H1 (cell line): ENCODE measurements at regions not wholly inside any gene's neighbourhood (a gene's known extent, or its start where the extent isn't known, plus 50 kb on each side); places are given as distances from the start of the nearest gene placed in this dataset.

Experiments
- CTCF ChIA-PET: fragments of 300-600 bp; sonication (Branson Sonifier 250); formaldehyde crosslinking; loops from one replicate; lab custom pipeline; 2021; ENCODE audit not compliant: partially characterized antibody; lab: Charles Lee
- POLR2A ChIA-PET: fragments of 300-600 bp; sonication (Branson Sonifier 250); formaldehyde crosslinking; loops from one replicate; lab custom pipeline; 2021; ENCODE audit warnings: inconsistent platforms; ENCODE audit not compliant: partially characterized antibody; lab: Charles Lee
- DNase-seq, 2 experiments: peaks; one replicate each; pipeline versions ENCODE4 v3.0.0 to v3.0.0-alpha.2; 2010 to 2022; ENCODE audit warnings: low spot score in 2 of 2, low read depth in 1 of 2, mixed read lengths in 1 of 2
- FAIRE-seq: peaks from 2 replicates; lab custom pipeline; 2011; peaks lifted over from hg19 to GRCh38; lab: Jason Lieb, UNC
- H2AFZ ChIP-seq: 2 replicates; pipeline ENCODE4 v1.8.1; 2012; ENCODE audit warnings: low read length, inconsistent platforms
- H2AK5ac ChIP-seq: 2 replicates; pipeline ENCODE4 v1.6.1; 2013; ENCODE audit warnings: low read depth, low read length
- H2BK120ac ChIP-seq: replicated peaks from 2 replicates; pipeline ENCODE3; 2013; ENCODE audit warnings: low read depth, low read length, inconsistent platforms
- H2BK12ac ChIP-seq: 2 replicates; pipeline ENCODE4 v1.6.1; 2013; ENCODE audit warnings: low read depth, low read length
- H2BK15ac ChIP-seq: 2 replicates; pipeline ENCODE4 v1.6.1; 2013; ENCODE audit warnings: low read length
- H2BK20ac ChIP-seq: 2 replicates; pipeline ENCODE4 v1.6.1; 2013; ENCODE audit warnings: low read length
- H2BK5ac ChIP-seq: 2 replicates; pipeline ENCODE4 v1.6.1; 2013; ENCODE audit warnings: low read depth, low read length
- H3K14ac ChIP-seq: 2 replicates; pipeline ENCODE4 v1.6.1; 2013; ENCODE audit warnings: inconsistent platforms; ENCODE audit not compliant: insufficient read length
- H3K18ac ChIP-seq: 2 replicates; pipeline ENCODE4 v1.6.1; 2013; ENCODE audit warnings: low read length; ENCODE audit errors: extremely low read depth
- H3K23ac ChIP-seq: 2 replicates; pipeline ENCODE4 v1.6.1; 2013; ENCODE audit warnings: inconsistent platforms; ENCODE audit not compliant: insufficient read length
- H3K23me2 ChIP-seq: 2 replicates; pipeline ENCODE4 v1.6.1; 2013; ENCODE audit warnings: low read depth, low read length
- H3K27ac ChIP-seq: 2 replicates; pipeline ENCODE4 v1.6.1; 2011; ENCODE audit warnings: low read depth, low read length, inconsistent platforms
- H3K27me3 ChIP-seq, 4 experiments: replicated peaks in 1 of 4; 1 replicate in 1 of 4; 2 replicates in 3 of 4; pipeline versions ENCODE4 v1.6.1 to v1.8.1; 2011 to 2013; ENCODE audit warnings: low read length in 3 of 4, mild to moderate bottlenecking in 3 of 4, inconsistent platforms in 2 of 4, mixed read lengths in 2 of 4, moderate library complexity in 1 of 4; ENCODE audit not compliant: control insufficient read depth in 3 of 4, insufficient read depth in 3 of 4; ENCODE audit errors: extremely low read depth in 1 of 4
- H3K36me3 ChIP-seq, 4 experiments: 2 replicates each; pipeline versions ENCODE4 v1.6.1 to v1.8.1; 2011 to 2013; ENCODE audit warnings: mild to moderate bottlenecking in 4 of 4, low read length in 3 of 4, moderate library complexity in 2 of 4, control low read depth in 1 of 4, inconsistent platforms in 1 of 4; ENCODE audit not compliant: insufficient read depth in 4 of 4, control insufficient read depth in 2 of 4
- H3K4ac ChIP-seq: replicated peaks from 2 replicates; pipeline ENCODE3; 2013; ENCODE audit warnings: low read length, low read depth, mixed read lengths, inconsistent platforms; ENCODE audit not compliant: insufficient read length
- H3K4me1 ChIP-seq, 4 experiments: replicated peaks in 1 of 4; 1 replicate in 1 of 4; 2 replicates in 3 of 4; pipeline versions ENCODE4 v1.6.1 to v1.8.1; 2011 to 2013; ENCODE audit warnings: low read length in 3 of 4, inconsistent platforms in 2 of 4, mixed read lengths in 1 of 4; ENCODE audit not compliant: insufficient read depth in 4 of 4, control insufficient read depth in 3 of 4
- H3K4me2 ChIP-seq, 2 experiments: 2 replicates each; pipeline versions ENCODE4 v1.6.1 to v1.8.1; 2011 to 2013; ENCODE audit warnings: low read depth in 2 of 2, low read length in 2 of 2, control low read depth in 1 of 2, inconsistent platforms in 1 of 2, mild to moderate bottlenecking in 1 of 2; ENCODE audit not compliant: insufficient read depth in 1 of 2
- H3K4me3 ChIP-seq, 4 experiments: fragments of 200-600, 300-600 bp in 1 of 4; sonication (generic), shearing (Covaris generic), sonication (Bioruptor Twin) in 1 of 4; 2 replicates each; pipeline versions ENCODE4 v1.5.1 to v1.8.1; 2011 to 2016; ENCODE audit warnings: low read length in 4 of 4, low read depth in 3 of 4, control low read depth in 2 of 4, inconsistent platforms in 2 of 4, mild to moderate bottlenecking in 2 of 4, mixed read lengths in 1 of 4, moderate library complexity in 1 of 4; ENCODE audit not compliant: insufficient read depth in 2 of 4; ENCODE audit errors: extremely low read depth in 1 of 4
- H3K56ac ChIP-seq: replicated peaks from 2 replicates; pipeline ENCODE3; 2013; ENCODE audit warnings: low read depth, mild to moderate bottlenecking, mixed read lengths, low read length, inconsistent platforms; ENCODE audit not compliant: insufficient read length
- H3K79me1 ChIP-seq: 2 replicates; pipeline ENCODE4 v1.6.1; 2013; ENCODE audit warnings: low read depth, low read length, control low read depth
- H3K79me2 ChIP-seq, 2 experiments: 2 replicates each; pipeline versions ENCODE4 v1.6.1 to v1.8.1; 2012 to 2013; ENCODE audit warnings: low read length in 2 of 2, mild to moderate bottlenecking in 2 of 2, inconsistent platforms in 1 of 2; ENCODE audit not compliant: insufficient read depth in 2 of 2, control insufficient read depth in 1 of 2
- H3K9ac ChIP-seq, 4 experiments: replicated peaks in 1 of 4; 1 replicate in 1 of 4; 2 replicates in 3 of 4; pipeline versions ENCODE4 v1.6.1 to v1.8.1; 2011 to 2013; ENCODE audit warnings: low read depth in 3 of 4, low read length in 3 of 4, control low read depth in 2 of 4, mild to moderate bottlenecking in 2 of 4, moderate library complexity in 2 of 4, inconsistent platforms in 1 of 4; ENCODE audit errors: extremely low read depth in 1 of 4
- H3K9me3 ChIP-seq, 2 experiments: 2 replicates each; pipeline versions ENCODE4 v1.6.1 to v1.8.1; 2012 to 2013; ENCODE audit warnings: mild to moderate bottlenecking in 2 of 2, moderate library complexity in 2 of 2, control low read depth in 1 of 2, inconsistent platforms in 1 of 2, low read depth in 1 of 2, low read length in 1 of 2, mixed read lengths in 1 of 2; ENCODE audit not compliant: insufficient read depth in 2 of 2
- H4K20me1 ChIP-seq, 2 experiments: replicated peaks in 1 of 2; 2 replicates each; pipeline versions ENCODE3 to v1.8.1; 2011 to 2013; ENCODE audit warnings: inconsistent platforms in 2 of 2, low read length in 2 of 2, mild to moderate bottlenecking in 1 of 2; ENCODE audit not compliant: insufficient read depth in 2 of 2, control insufficient read depth in 1 of 2
- H4K5ac ChIP-seq: 2 replicates; pipeline ENCODE4 v1.6.1; 2013; ENCODE audit warnings: low read length, low read depth, mixed read lengths, inconsistent platforms; ENCODE audit not compliant: insufficient read length
- H4K8ac ChIP-seq: 2 replicates; pipeline ENCODE4 v1.8.0; 2013; ENCODE audit warnings: mild to moderate bottlenecking, moderate library complexity, low read length, inconsistent platforms; ENCODE audit not compliant: insufficient read depth; ENCODE audit errors: extremely low read depth
- H4K91ac ChIP-seq: replicated peaks from 2 replicates; pipeline ENCODE3; 2013; ENCODE audit warnings: low read length, mixed read lengths, inconsistent platforms; ENCODE audit not compliant: insufficient read length
- FOSL1 ChIP-seq: IDR thresholded peaks from 2 replicates; pipeline ENCODE4 v1.6.1; 2011; ENCODE audit warnings: mild to moderate bottlenecking, low read depth, low read length, moderate library complexity; ENCODE audit not compliant: insufficient read depth
- GABPA ChIP-seq: IDR thresholded peaks from 2 replicates; pipeline ENCODE4 v1.6.1; 2011; ENCODE audit warnings: mild to moderate bottlenecking, low read length, moderate library complexity, borderline replicate concordance; ENCODE audit not compliant: insufficient read depth
- JUN ChIP-seq: IDR thresholded peaks from 2 replicates; pipeline ENCODE4 v1.6.1; 2011; ENCODE audit warnings: low read depth, mild to moderate bottlenecking, improper control_type of control experiment, low read length
- SIN3A ChIP-seq, 2 experiments: IDR thresholded peaks in 1 of 2; conservative IDR thresholded peaks in 1 of 2; 2 replicates each; pipeline ENCODE4 v1.6.1; 2011 to 2012; ENCODE audit warnings: low read length in 2 of 2, improper control_type of control experiment in 1 of 2, low read depth in 1 of 2, mild to moderate bottlenecking in 1 of 2
- SRF ChIP-seq: IDR thresholded peaks from 2 replicates; pipeline ENCODE4 v1.6.1; 2011; ENCODE audit warnings: mild to moderate bottlenecking, low read depth, low read length, moderate library complexity
- TBP ChIP-seq: IDR thresholded peaks from 2 replicates; pipeline ENCODE4 v1.6.1; 2011; ENCODE audit warnings: low read depth, low read length, improper control_type of control experiment
- WGBS, 2 experiments: shearing (Covaris generic) in 1 of 2; methylation state at CpG; one replicate each; pipeline versions ENCODE4 v1.1.6 to v1.1.7; 2013 to 2015; ENCODE audit warnings: low lambda C conversion rate in 2 of 2, mixed read lengths in 2 of 2, inconsistent platforms in 1 of 2, low coverage in 1 of 2, missing lambda C conversion rate in 1 of 2; ENCODE audit not compliant: insufficient replicate concordance in 2 of 2, insufficient coverage in 1 of 2, insufficient read length in 1 of 2; ENCODE audit errors: extremely low coverage in 1 of 2, missing lambda C conversion rate in 1 of 2; 5-methylcytosine and 5-hydroxymethylcytosine counted together
- TF ChIP-seq, protein P1 (sequence below): IDR thresholded peaks from 2 replicates; pipeline ENCODE4 v1.6.1; 2011; ENCODE audit warnings: low read depth, mild to moderate bottlenecking, low read length; ENCODE audit not compliant: insufficient read depth

DNA sequence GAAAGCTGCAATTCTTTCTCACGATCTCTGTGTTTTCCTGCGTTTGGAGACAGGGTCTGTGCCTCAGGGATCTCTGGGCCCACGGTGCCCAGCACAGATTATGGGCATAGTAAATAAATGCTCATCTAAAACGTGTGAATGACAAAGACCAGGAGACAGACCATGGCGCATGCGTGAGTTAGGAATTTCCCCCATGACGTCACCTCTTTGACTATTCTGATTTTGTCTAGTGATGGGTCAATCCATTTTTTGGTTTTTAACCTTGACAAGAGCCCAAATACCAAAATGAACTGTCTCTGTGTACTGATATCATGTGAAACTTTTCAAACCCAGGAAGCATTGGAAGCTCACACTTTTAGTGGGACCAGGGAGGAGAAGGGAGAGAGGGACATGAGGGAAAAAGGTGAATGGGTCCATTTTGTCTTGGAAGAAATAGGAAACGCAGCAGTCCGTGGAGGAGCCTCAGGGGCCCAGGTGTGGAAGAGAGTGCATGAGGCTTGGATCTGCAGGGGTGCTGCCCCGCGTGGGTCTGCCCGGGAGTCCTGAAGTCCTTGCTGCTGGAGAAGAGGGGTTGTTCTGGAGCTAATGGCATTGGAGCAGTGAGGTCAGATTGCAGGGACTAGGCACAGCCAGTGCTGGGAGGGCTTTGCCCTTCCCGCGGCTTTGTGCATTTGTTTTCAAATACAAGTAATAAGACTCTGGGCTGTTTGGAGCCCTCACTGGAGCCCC is 172.2 kb downstream of the ASB1 start:
- Histone ChIP-seq H4K20me1 (no peaks in the 10 kb centered on the region), H3K36me3 (no peaks in the 10 kb centered on the region), H2BK120ac (no peak overlapping the region), H3K56ac (no peak overlapping the region), H3K14ac (no peak overlapping the region), H3K9me3 (no peaks in the 10 kb centered on the region), H2BK15ac (no peak overlapping the region), H3K79me1 (no peaks in the 10 kb centered on the region), H2BK20ac (no peak overlapping the region), H3K9ac (no peak overlapping the region), H3K4ac (no peak overlapping the region), H3K4me1 (no peaks in the 10 kb centered on the region), H4K91ac (no peak overlapping the region), H4K8ac (peak overlapping the region; percentile 31; the same call in 1 of the 2 replicates), H3K23me2 (no peaks in the 10 kb centered on the region), H2AK5ac (no peak overlapping the region), H2BK12ac (no peak overlapping the region), H3K23ac (no peak overlapping the region), H3K18ac (no peak overlapping the region), H3K79me2 (no peaks in the 10 kb centered on the region), H2AFZ (no peak overlapping the region), H3K4me3 (no peak overlapping the region), H2BK5ac (no peak overlapping the region), H3K27ac (no peak overlapping the region), H3K27me3 (no peaks in the 10 kb centered on the region), H3K4me2 (no peak overlapping the region), H4K5ac (no peak overlapping the region)
- WGBS, 2 experiments, result 77% methylated on average over 14 of the region's 14 CpGs; no CpG with 5 or more reads in 1 of the 2 experiments
- POLR2A ChIA-PET, result no interaction called here
- FAIRE-seq (no peak), DNase-seq (no peak)
- CTCF ChIA-PET, result no interaction called here
- TF ChIP-seq SIN3A (conservative IDR thresholded peaks at IDR 0.05 in 1 of 2, IDR thresholded peaks at IDR 0.05 in 1 of 2; ENCODE audit: low read depth in 1 of 2, low read length in 2 of 2) (no peak), FOSL1 (no peak), TBP (no peak), SRF (no peak), GABPA (no peak), JUN (no peak)
- TF ChIP-seq, protein P1, sequence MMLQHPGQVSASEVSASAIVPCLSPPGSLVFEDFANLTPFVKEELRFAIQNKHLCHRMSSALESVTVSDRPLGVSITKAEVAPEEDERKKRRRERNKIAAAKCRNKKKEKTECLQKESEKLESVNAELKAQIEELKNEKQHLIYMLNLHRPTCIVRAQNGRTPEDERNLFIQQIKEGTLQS, result no peak
